Mesenchymal stem cell (in vitro differentiated cells and primary cell): ENCODE measurements at regions not wholly inside any gene's neighbourhood (a gene's known extent, or its start where the extent isn't known, plus 50 kb on each side); places are given as distances from the start of the nearest gene placed in this dataset.
A peak's percentile ranks its signal among the peaks of the same experiment; 100 is the strongest.
"Not testable (repeated sequence)": the region's sequence is repeated elsewhere in the genome, so short reads cannot be mapped to it uniquely, and the experiment has no call there.

ENCODE experiments used
- DNase-seq: peaks from one replicate; pipeline ENCODE4 v3.0.0-alpha.2; 2013
- H2AFZ ChIP-seq: one replicate; pipeline ENCODE4 v1.6.1; 2013; ENCODE audit warnings: low read depth, mild to moderate bottlenecking, control low read depth, inconsistent platforms, low read length, moderate library complexity
- H2AK5ac ChIP-seq: 2 replicates; pipeline ENCODE4 v1.6.1; 2013; ENCODE audit warnings: low read length, moderate library complexity, mild to moderate bottlenecking, inconsistent platforms; ENCODE audit not compliant: severe bottlenecking
- H2BK120ac ChIP-seq: one replicate; pipeline ENCODE4 v1.6.1; 2013; ENCODE audit warnings: low read depth, mild to moderate bottlenecking, inconsistent platforms, low read length, moderate library complexity
- H2BK12ac ChIP-seq, 2 experiments: one replicate each; pipeline ENCODE4 v1.6.1; 2013; ENCODE audit warnings: inconsistent platforms in 2 of 2, low read length in 2 of 2, mild to moderate bottlenecking in 2 of 2, moderate library complexity in 2 of 2, control low read depth in 1 of 2
- H2BK15ac ChIP-seq: one replicate; pipeline ENCODE4 v1.6.1; 2013; ENCODE audit warnings: mild to moderate bottlenecking, low read depth, inconsistent platforms; ENCODE audit not compliant: poor library complexity, severe bottlenecking
- H2BK5ac ChIP-seq: 2 replicates; pipeline ENCODE4 v1.6.1; 2013; ENCODE audit warnings: low read depth, mild to moderate bottlenecking, low read length, control low read depth, inconsistent platforms; ENCODE audit not compliant: poor library complexity, severe bottlenecking
- H3K14ac ChIP-seq, 2 experiments: one replicate each; pipeline ENCODE4 v1.6.1; 2013; ENCODE audit warnings: inconsistent platforms in 2 of 2, low read length in 2 of 2, control low read depth in 1 of 2, mild to moderate bottlenecking in 1 of 2, moderate library complexity in 1 of 2
- H3K18ac ChIP-seq, 2 experiments: one replicate each; pipeline ENCODE4 v1.6.1; 2013; ENCODE audit warnings: inconsistent platforms in 2 of 2, low read length in 2 of 2, control low read depth in 1 of 2, low read depth in 1 of 2, mild to moderate bottlenecking in 1 of 2
- H3K23ac ChIP-seq, 2 experiments: one replicate each; pipeline ENCODE4 v1.6.1; 2013; ENCODE audit warnings: inconsistent platforms in 2 of 2, low read length in 2 of 2, mild to moderate bottlenecking in 2 of 2, moderate library complexity in 2 of 2, control low read depth in 1 of 2
- H3K27ac ChIP-seq: 2 replicates; pipeline ENCODE4 v1.5.1; 2013; ENCODE audit warnings: mild to moderate bottlenecking, moderate library complexity, low read length, control low read depth, inconsistent platforms; ENCODE audit not compliant: poor library complexity, severe bottlenecking
- H3K27me3 ChIP-seq, 2 experiments: 2 replicates each; pipeline versions ENCODE4 v1.6.1 to v1.7.0; 2013; ENCODE audit warnings: low read length in 2 of 2, mild to moderate bottlenecking in 2 of 2, moderate library complexity in 2 of 2, control low read depth in 1 of 2, inconsistent platforms in 1 of 2; ENCODE audit not compliant: control insufficient read depth in 1 of 2, insufficient read depth in 1 of 2
- H3K36me3 ChIP-seq, 2 experiments: 2 replicates each; pipeline versions ENCODE4 v1.6.1 to v1.7.0; 2013; ENCODE audit warnings: low read length in 2 of 2, control low read depth in 1 of 2, inconsistent platforms in 1 of 2, low read depth in 1 of 2, mild to moderate bottlenecking in 1 of 2; ENCODE audit not compliant: insufficient read depth in 2 of 2, control insufficient read depth in 1 of 2
- H3K4ac ChIP-seq, 2 experiments: one replicate each; pipeline ENCODE4 v1.6.1; 2013; ENCODE audit warnings: inconsistent platforms in 2 of 2, low read length in 2 of 2, mild to moderate bottlenecking in 2 of 2, moderate library complexity in 2 of 2, control low read depth in 1 of 2, low read depth in 1 of 2
- H3K4me1 ChIP-seq: 2 replicates; pipeline ENCODE4 v1.6.1; 2013; ENCODE audit warnings: low read depth, low read length, control low read depth; ENCODE audit not compliant: control insufficient read depth, insufficient read depth
- H3K4me2 ChIP-seq: 2 replicates; pipeline ENCODE4 v1.6.1; 2013; ENCODE audit warnings: low read length, mild to moderate bottlenecking, inconsistent platforms; ENCODE audit not compliant: poor library complexity, severe bottlenecking
- H3K4me3 ChIP-seq, 2 experiments: 2 replicates each; pipeline versions ENCODE4 v1.5.1 to v1.7.0; 2013; ENCODE audit warnings: low read length in 2 of 2, mild to moderate bottlenecking in 2 of 2, control low read depth in 1 of 2, low read depth in 1 of 2; ENCODE audit not compliant: insufficient read depth in 1 of 2
- H3K79me1 ChIP-seq: replicated peaks from 2 replicates; pipeline ENCODE4 v1.6.1; 2013; ENCODE audit warnings: mild to moderate bottlenecking, control low read depth, low read length, inconsistent platforms; ENCODE audit not compliant: poor library complexity, severe bottlenecking
- H3K9ac ChIP-seq: 2 replicates; pipeline ENCODE4 v1.7.0; 2013; ENCODE audit warnings: mild to moderate bottlenecking, low read length, moderate library complexity
- H3K9me3 ChIP-seq: 2 replicates; pipeline ENCODE4 v1.7.0; 2013; ENCODE audit warnings: mild to moderate bottlenecking, low read length; ENCODE audit not compliant: control insufficient read depth
- H4K8ac ChIP-seq: one replicate; pipeline ENCODE4 v1.6.1; 2013; ENCODE audit warnings: inconsistent platforms, mild to moderate bottlenecking, low read length, moderate library complexity
- H4K91ac ChIP-seq: one replicate; pipeline ENCODE4 v1.6.1; 2013; ENCODE audit warnings: mild to moderate bottlenecking, low read length, inconsistent platforms
- WGBS: methylation state at CpG from one replicate; pipeline ENCODE4 v1.1.7; 2013; ENCODE audit warnings: mixed read lengths; 5-methylcytosine and 5-hydroxymethylcytosine counted together

- DNase-seq, H3K4me1 ChIP-seq, H2BK120ac ChIP-seq, H3K14ac ChIP-seq, H2AK5ac ChIP-seq, H3K79me1 ChIP-seq, H3K4ac ChIP-seq, H2AFZ ChIP-seq, H3K27me3 ChIP-seq, H3K23ac ChIP-seq, H4K8ac ChIP-seq, H2BK15ac ChIP-seq, H3K4me3 ChIP-seq, H3K18ac ChIP-seq, H3K4me2 ChIP-seq, H3K27ac ChIP-seq, H3K9me3 ChIP-seq, H2BK12ac ChIP-seq, H4K91ac ChIP-seq, H3K36me3 ChIP-seq, H3K9ac ChIP-seq, H2BK5ac ChIP-seq: not testable (repeated sequence)
- WGBS: no CpG with 5 or more reads among the region's 4 CpGs
These were observed 77.5 kb downstream of the SNX5 start for GRCh38 chr20:17891131-17891530.

- Histone ChIP-seq H3K4ac (no peak overlapping the region), H2AFZ (no peak overlapping the region), H4K8ac (no peak overlapping the region), H3K14ac (no peak overlapping the region), H2BK5ac (no peak overlapping the region), H3K4me3 (no peak overlapping the region), H2AK5ac (no peak overlapping the region), H3K79me1 (no peaks in the 10 kb centered on the region), H3K4me1 (peaks cover 3% of the 10 kb centered on the region), H2BK120ac (no peak overlapping the region), H2BK12ac (no peak overlapping the region), H3K23ac (no peak overlapping the region), H3K27me3 (no peaks in the 10 kb centered on the region), H3K27ac (no peak overlapping the region), H3K9ac (no peak overlapping the region), H3K9me3 (peaks cover 5% of the 10 kb centered on the region), H3K4me2 (no peak overlapping the region), H4K91ac (no peak overlapping the region), H3K18ac (no peak overlapping the region), H2BK15ac (no peak overlapping the region), H3K36me3 (no peaks in the 10 kb centered on the region)
- WGBS: 89% methylated on average over 3 of the region's 3 CpGs
- DNase-seq: no peak
These were observed 78.3 kb downstream of the SNX5 start for GRCh38 chr20:17890330-17890729.

- H3K9ac ChIP-seq: no peak overlapping the region
These were observed 79.4 kb downstream of the SNX5 start for GRCh38 chr20:17889226-17889625.

GRCh38 chr20:17888044-17888443, 80.5 kb downstream of the SNX5 start:
- no peak for DNase-seq
- Histone ChIP-seq H3K9ac (no peak overlapping the region), H2AK5ac (no peak overlapping the region), H2BK12ac (no peak overlapping the region), H3K79me1 (no peaks in the 10 kb centered on the region), H3K4me1 (peaks cover 3% of the 10 kb centered on the region), H4K91ac (no peak overlapping the region), H3K4ac (no peak overlapping the region), H4K8ac (no peak overlapping the region), H2BK15ac (no peak overlapping the region), H3K14ac (no peak overlapping the region), H3K27me3 (no peaks in the 10 kb centered on the region), H3K18ac (no peak overlapping the region), H3K4me2 (no peak overlapping the region), H3K9me3 (peaks cover 5% of the 10 kb centered on the region), H3K4me3 (no peak overlapping the region), H3K23ac (no peak overlapping the region), H2BK5ac (no peak overlapping the region), H3K36me3 (no peaks in the 10 kb centered on the region), H3K27ac (no peak overlapping the region), H2BK120ac (no peak overlapping the region), H2AFZ (no peak overlapping the region)
- WGBS: 76% methylated on average over 9 of the region's 9 CpGs

More at GRCh38 chr20:17889226-17889625, 79.4 kb downstream of the SNX5 start:
- Histone ChIP-seq H2BK15ac (no peak overlapping the region), H3K79me1 (no peaks in the 10 kb centered on the region), H3K4ac (no peak overlapping the region), H2AK5ac (no peak overlapping the region), H4K91ac (no peak overlapping the region), H3K9me3 (peaks cover 5% of the 10 kb centered on the region), H3K4me1 (no peaks in the 10 kb centered on the region), H3K27me3 (no peaks in the 10 kb centered on the region), H3K18ac (no peak overlapping the region), H3K4me3 (no peak overlapping the region), H3K4me2 (no peak overlapping the region), H2BK12ac (no peak overlapping the region), H2AFZ (no peak overlapping the region), H2BK120ac (no peak overlapping the region), H3K23ac (no peak overlapping the region), H3K36me3 (no peaks in the 10 kb centered on the region), H2BK5ac (no peak overlapping the region), H3K27ac (no peak overlapping the region), H3K14ac (no peak overlapping the region), H4K8ac (no peak overlapping the region)
- peak; percentile 29 for DNase-seq
- 73% methylated on average over 1 of the region's 1 CpG for WGBS
